Esophagus muscularis mucosa (tissue), 4 donors: ENCODE measurements at regions not wholly inside any gene's neighbourhood (a gene's known extent, or its start where the extent isn't known, plus 50 kb on each side); places are given as distances from the start of the nearest gene placed in this dataset.
"Not testable (repeated sequence)": the region's sequence is repeated elsewhere in the genome, so short reads cannot be mapped to it uniquely, and the experiment has no call there.

Experiments used
- DNase-seq: peaks from one replicate; pipeline ENCODE4 v3.0.0-alpha.2; 2017; ENCODE audit errors: extremely low spot score
- H3K27ac ChIP-seq, 4 donors: fragments of 200-600 bp; sonication (generic); replicated peaks in 1 of 4; 1 replicate in 3 of 4; 2 replicates in 1 of 4; pipeline ENCODE4 v1.5.1; 2016 to 2019; ENCODE audit warnings: mild to moderate bottlenecking in 1 of 4
- H3K27me3 ChIP-seq, 4 donors: fragments of 200-600 bp; sonication (generic); one replicate each; pipeline versions ENCODE4 v1.5.1 to v1.6.0; 2016 to 2019
- H3K36me3 ChIP-seq, 4 donors: fragments of 200-600 bp; sonication (generic); one replicate each; pipeline ENCODE4 v1.5.1; 2016 to 2019
- H3K4me1 ChIP-seq, 4 donors: fragments of 200-600 bp; sonication (generic); one replicate each; pipeline ENCODE4 v1.5.1; 2016 to 2019
- H3K4me3 ChIP-seq, 4 donors: fragments of 200-600 bp; sonication (generic); 1 replicate in 2 of 4; 2 replicates in 2 of 4; pipeline ENCODE4 v1.5.1; 2016 to 2019; ENCODE audit warnings: mild to moderate bottlenecking in 4 of 4, moderate library complexity in 1 of 4
- H3K9me3 ChIP-seq, 4 donors: fragments of 200-600 bp; sonication (generic); 1 replicate in 3 of 4; 2 replicates in 1 of 4; pipeline ENCODE4 v1.5.1; 2016 to 2019
- CTCF ChIP-seq, 3 experiments: fragments of 200-600 bp in 2 of 3; fragments of 450-650 bp in 1 of 3; sonication (generic) in 2 of 3; IDR thresholded peaks; one replicate each; pipeline ENCODE4 v1.5.1; 2017 to 2019; ENCODE audit warnings: antibody characterized with exemption in 3 of 3, mild to moderate bottlenecking in 2 of 3, moderate library complexity in 1 of 3
- EP300 ChIP-seq: sonication (generic); formaldehyde crosslinking; IDR thresholded peaks from one replicate; pipeline ENCODE4 v1.6.1; 2017; ENCODE audit warnings: antibody characterized with exemption
- POLR2A ChIP-seq: fragments of 450-650 bp; IDR thresholded peaks from one replicate; pipeline ENCODE4 v1.6.1; 2017; ENCODE audit warnings: antibody characterized with exemption, moderate library complexity, mild to moderate bottlenecking, low read depth
- POLR2AphosphoS5 ChIP-seq, 2 donors: sonication (generic); formaldehyde crosslinking; IDR thresholded peaks; one replicate each; pipeline ENCODE4 v1.6.1; 2017; ENCODE audit warnings: antibody characterized with exemption in 2 of 2
- WGBS: methylation state at CpG from one replicate; pipeline ENCODE4 v1.1.5; 2018; 5-methylcytosine and 5-hydroxymethylcytosine counted together
- intact Hi-C: fragments of 100-400 bp; cut with DNase I; formaldehyde crosslinking; loops from one replicate; pipeline ENCODE4 v1.15.1; 2023

- Histone ChIP-seq H3K9me3 (no peaks in the 10 kb centered on the region), H3K4me1 (peaks cover 0 to 8% (median 3%) of the 10 kb centered on the region in 4 donors), H3K4me3 (peak overlapping the region in 2 of 4 donors; percentile 17 to 39), H3K36me3 (no peaks in the 10 kb centered on the region), H3K27me3 (no peaks in the 10 kb centered on the region), H3K27ac (peak overlapping the region; percentile 10 to 55 (median 29))
- DNase-seq = no peak
- 46% methylated on average over 3 of the region's 3 CpGs for WGBS
- intact Hi-C loops = no loop called here
- TF ChIP-seq CTCF (IDR thresholded peaks at IDR 0.05) (no peak), POLR2A (no peak), POLR2AphosphoS5 (IDR thresholded peaks at IDR 0.05) (no peak), EP300 (no peak)
Observed at GRCh38 chr14:53715193-53715721, 241.4 kb downstream of the BMP4 start.

GRCh38 chr14:53714495-53715192 lies 242.0 kb downstream of the BMP4 start:
- 33% methylated on average over 5 of the region's 5 CpGs for WGBS
- Histone ChIP-seq H3K27ac (peak overlapping the region; percentile 10 to 55 (median 29)), H3K9me3 (no peaks in the 10 kb centered on the region), H3K36me3 (no peaks in the 10 kb centered on the region), H3K4me3 (peak overlapping the region in 2 of 4 donors; percentile 17 to 39), H3K27me3 (no peaks in the 10 kb centered on the region), H3K4me1 (peaks cover 0 to 8% (median 3%) of the 10 kb centered on the region in 4 donors)
- DNase-seq = no peak
- TF ChIP-seq POLR2AphosphoS5 (IDR thresholded peaks at IDR 0.05) (no peak), POLR2A (no peak), CTCF (IDR thresholded peaks at IDR 0.05) (no peak)
- intact Hi-C loops = no loop called here

- H3K4me3 ChIP-seq, DNase-seq, H3K4me1 ChIP-seq, H3K9me3 ChIP-seq, H3K27ac ChIP-seq, H3K27me3 ChIP-seq, intact Hi-C loops, H3K36me3 ChIP-seq: not testable (repeated sequence)
- WGBS = 96% methylated on average over 3 of the region's 3 CpGs
Observed at GRCh38 chr14:53712901-53713300, 243.7 kb downstream of the BMP4 start.

- Histone ChIP-seq H3K36me3 (no peaks in the 10 kb centered on the region), H3K4me3 (no peak overlapping the region), H3K27me3 (no peaks in the 10 kb centered on the region), H3K27ac (no peak overlapping the region), H3K9me3 (no peaks in the 10 kb centered on the region), H3K4me1 (peaks cover 0 to 8% (median 3%) of the 10 kb centered on the region in 4 donors)
- no peak for DNase-seq
- intact Hi-C loops = no loop called here
- WGBS = 79% methylated on average over 4 of the region's 4 CpGs
- TF ChIP-seq EP300 (no peak), POLR2AphosphoS5 (IDR thresholded peaks at IDR 0.05) (no peak), POLR2A (no peak), CTCF (IDR thresholded peaks at IDR 0.05) (no peak)
Observed at GRCh38 chr14:53711205-53711604, 245.4 kb downstream of the BMP4 start.

GRCh38 chr14:53710615-53711014 lies 246.0 kb downstream of the BMP4 start:
- no peaks in the 10 kb centered on the region for H3K27me3 ChIP-seq
- H3K27ac ChIP-seq = no peak overlapping the region
- H3K4me3 ChIP-seq = no peak overlapping the region
- TF ChIP-seq EP300 = no peak
- TF ChIP-seq CTCF (IDR thresholded peaks at IDR 0.05) = no peak
- TF ChIP-seq POLR2AphosphoS5 (IDR thresholded peaks at IDR 0.05) = no peak
- no peak for TF ChIP-seq POLR2A
- H3K36me3 ChIP-seq = no peaks in the 10 kb centered on the region
- intact Hi-C loops = no loop called here
- no peaks in the 10 kb centered on the region for H3K9me3 ChIP-seq
- no peak for DNase-seq
- 72% methylated on average over 4 of the region's 4 CpGs for WGBS
- H3K4me1 ChIP-seq = peaks cover 0 to 8% (median 1%) of the 10 kb centered on the region in 4 donors
